Adrenal gland (tissue), 5 donors: ENCODE measurements at regions not wholly inside any gene's neighbourhood (a gene's known extent, or its start where the extent isn't known, plus 50 kb on each side); places are given as distances from the start of the nearest gene placed in this dataset.

Source experiments
- POLR2A ChIP-seq, 2 donors: fragments of 450-650 bp; IDR thresholded peaks; one replicate each; pipeline ENCODE4 v1.6.1; 2017; ENCODE audit warnings: antibody characterized with exemption in 2 of 2, mild to moderate bottlenecking in 2 of 2, moderate library complexity in 1 of 2
- TF ChIP-seq, protein P1 (sequence below), 6 experiments: fragments of 450-650 bp in 4 of 6; fragments of 200-600 bp in 2 of 6; sonication (generic) in 1 of 6; IDR thresholded peaks; 1 replicate in 5 of 6; 2 replicates in 1 of 6; pipeline versions ENCODE4 v1.5.1 to v1.8.0; 2016 to 2021; ENCODE audit warnings: antibody characterized with exemption in 6 of 6, mild to moderate bottlenecking in 2 of 6, moderate library complexity in 1 of 6
- donor health status: DM: no; HTN: no; CAD: no.

- TF ChIP-seq, protein P1, sequence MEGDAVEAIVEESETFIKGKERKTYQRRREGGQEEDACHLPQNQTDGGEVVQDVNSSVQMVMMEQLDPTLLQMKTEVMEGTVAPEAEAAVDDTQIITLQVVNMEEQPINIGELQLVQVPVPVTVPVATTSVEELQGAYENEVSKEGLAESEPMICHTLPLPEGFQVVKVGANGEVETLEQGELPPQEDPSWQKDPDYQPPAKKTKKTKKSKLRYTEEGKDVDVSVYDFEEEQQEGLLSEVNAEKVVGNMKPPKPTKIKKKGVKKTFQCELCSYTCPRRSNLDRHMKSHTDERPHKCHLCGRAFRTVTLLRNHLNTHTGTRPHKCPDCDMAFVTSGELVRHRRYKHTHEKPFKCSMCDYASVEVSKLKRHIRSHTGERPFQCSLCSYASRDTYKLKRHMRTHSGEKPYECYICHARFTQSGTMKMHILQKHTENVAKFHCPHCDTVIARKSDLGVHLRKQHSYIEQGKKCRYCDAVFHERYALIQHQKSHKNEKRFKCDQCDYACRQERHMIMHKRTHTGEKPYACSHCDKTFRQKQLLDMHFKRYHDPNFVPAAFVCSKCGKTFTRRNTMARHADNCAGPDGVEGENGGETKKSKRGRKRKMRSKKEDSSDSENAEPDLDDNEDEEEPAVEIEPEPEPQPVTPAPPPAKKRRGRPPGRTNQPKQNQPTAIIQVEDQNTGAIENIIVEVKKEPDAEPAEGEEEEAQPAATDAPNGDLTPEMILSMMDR (IDR thresholded peaks at IDR 0.05) = no peak
- no peak for TF ChIP-seq POLR2A (IDR thresholded peaks at IDR 0.05)
Measured at GRCh38 chr6:170200458-170200891, 90.4 kb downstream of the DLL1 start.
